ENCODE measurements at regions not wholly inside any gene's neighbourhood (a gene's known extent, or its start where the extent isn't known, plus 50 kb on each side); places are given as distances from the start of the nearest gene placed in this dataset.
"Not testable (repeated sequence)": the region's sequence is repeated elsewhere in the genome, so short reads cannot be mapped to it uniquely, and the experiment has no call there.

DNA sequence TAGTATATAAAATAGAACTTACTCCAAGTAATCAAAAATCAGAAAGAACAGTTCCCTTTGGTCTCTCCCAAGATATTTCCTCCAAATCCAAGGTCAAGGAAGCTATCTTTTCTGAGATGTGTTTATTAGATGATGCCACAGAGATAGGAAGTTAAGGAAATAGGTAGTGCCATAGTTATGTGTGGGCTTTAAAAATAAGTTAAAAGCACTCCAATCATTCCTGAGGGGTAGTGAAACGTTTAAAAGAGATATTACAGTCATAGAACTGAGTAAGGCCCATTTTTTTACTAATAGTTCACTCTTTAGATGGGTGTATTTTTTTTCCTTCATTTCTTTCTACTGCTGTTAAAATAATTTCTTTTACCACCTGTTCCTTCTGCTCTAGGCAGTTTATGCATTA lies 1630.9 kb upstream of the SEL1L start:
- H3K4me3 ChIP-seq (ENCODE audit: low read length): no peak overlapping the region
- no peak for DNase-seq (ENCODE audit: low read depth)
- no peak for TF ChIP-seq CTCF (IDR thresholded peaks at IDR 0.05; ENCODE audit: insufficient read depth, low read depth, low read length, missing control alignments)

GRCh38 chr14:83170165-83170564 lies 1636.5 kb upstream of the SEL1L start:
- no peak for TF ChIP-seq CTCF (IDR thresholded peaks at IDR 0.05; ENCODE audit: insufficient read depth, low read depth, low read length, missing control alignments)

DNA sequence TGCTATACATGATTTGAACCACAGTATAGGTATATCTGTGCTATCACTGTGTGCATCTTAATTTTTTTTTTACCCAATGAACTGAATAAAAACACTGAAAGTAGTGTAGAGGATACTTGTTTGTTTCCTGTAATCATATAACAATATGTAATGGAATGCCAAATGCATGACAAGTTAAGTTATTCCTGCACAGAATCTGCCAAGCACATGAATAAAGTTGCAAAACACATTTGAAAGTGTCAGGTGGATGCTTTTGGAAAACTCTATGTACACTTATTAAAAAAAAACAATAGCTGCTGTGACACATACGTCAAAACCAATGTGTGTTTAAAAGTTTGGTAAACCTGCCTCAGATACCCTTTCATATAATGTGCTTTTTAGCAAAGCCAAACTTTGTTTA lies 1638.1 kb upstream of the SEL1L start:
- TF ChIP-seq CTCF (IDR thresholded peaks at IDR 0.05; ENCODE audit: insufficient read depth, low read depth, low read length, missing control alignments): no peak
- no peak overlapping the region for H3K4me3 ChIP-seq (ENCODE audit: low read length)
- peak; percentile 58 for DNase-seq (ENCODE audit: low read depth)

More at GRCh38 chr14:83170165-83170564, 1636.5 kb upstream of the SEL1L start:
- no peak overlapping the region for H3K4me3 ChIP-seq (ENCODE audit: low read length)
- DNase-seq (ENCODE audit: low read depth): peak; percentile 73

GRCh38 chr14:83172363-83172762 lies 1638.7 kb upstream of the SEL1L start:
- DNase-seq (ENCODE audit: low read depth): peak; percentile 11
- H3K4me3 ChIP-seq (ENCODE audit: low read length): no peak overlapping the region
- no peak for TF ChIP-seq CTCF (IDR thresholded peaks at IDR 0.05; ENCODE audit: insufficient read depth, low read depth, low read length, missing control alignments)

GRCh38 chr14:83173687-83174086 lies 1640.0 kb upstream of the SEL1L start:
- peak; percentile 22 for DNase-seq (ENCODE audit: low read depth)
- no peak for TF ChIP-seq CTCF (IDR thresholded peaks at IDR 0.05; ENCODE audit: insufficient read depth, low read depth, low read length, missing control alignments)
- H3K4me3 ChIP-seq (ENCODE audit: low read length): no peak overlapping the region

- H3K4me3 ChIP-seq (ENCODE audit: low read length): no peak overlapping the region
- no peak for TF ChIP-seq CTCF (IDR thresholded peaks at IDR 0.05; ENCODE audit: insufficient read depth, low read depth, low read length, missing control alignments)
- peak; percentile 74 for DNase-seq (ENCODE audit: low read depth)
These were observed 1650.9 kb upstream of the SEL1L start for GRCh38 chr14:83184531-83184930.

- not testable (repeated sequence) for H3K4me3 ChIP-seq (ENCODE audit: low read length); DNase-seq (ENCODE audit: low read depth)
These were observed 1654.7 kb upstream of the SEL1L start for GRCh38 chr14:83188311-83188710.

GRCh38 chr14:83196236-83196635 lies 1662.6 kb upstream of the SEL1L start:
- DNase-seq (ENCODE audit: low read depth): peak; percentile 55
- no peak overlapping the region for H3K4me3 ChIP-seq (ENCODE audit: low read length)
- TF ChIP-seq CTCF (IDR thresholded peaks at IDR 0.05; ENCODE audit: insufficient read depth, low read depth, low read length, missing control alignments): no peak
